Neutrophil (primary cell): ENCODE measurements at regions not wholly inside any gene's neighbourhood (a gene's known extent, or its start where the extent isn't known, plus 50 kb on each side); places are given as distances from the start of the nearest gene placed in this dataset.

Experiments used
- H3K27ac ChIP-seq: fragments of 200-600 bp; sonication (generic); 2 replicates; pipeline ENCODE4 v1.5.1; 2016; ENCODE audit warnings: mild to moderate bottlenecking, moderate library complexity
- H3K27me3 ChIP-seq: fragments of 200-600 bp; sonication (generic); 2 replicates; pipeline ENCODE4 v1.6.0; 2016; ENCODE audit warnings: mild to moderate bottlenecking
- H3K36me3 ChIP-seq: fragments of 200-600 bp; sonication (generic); 2 replicates; pipeline ENCODE4 v1.5.1; 2017
- H3K4me1 ChIP-seq, 2 experiments: fragments of 200-600 bp in 1 of 2; sonication (generic) in 1 of 2; 1 replicate in 1 of 2; 2 replicates in 1 of 2; pipeline versions ENCODE4 v1.5.1 to v1.6.1; 2013 to 2016; ENCODE audit warnings: low read depth in 1 of 2, low read length in 1 of 2, mild to moderate bottlenecking in 1 of 2, moderate library complexity in 1 of 2; ENCODE audit not compliant: control insufficient read depth in 1 of 2, insufficient read depth in 1 of 2
- H3K4me3 ChIP-seq, 2 experiments: fragments of 200-600 bp in 1 of 2; sonication (generic) in 1 of 2; 1 replicate in 1 of 2; 2 replicates in 1 of 2; pipeline ENCODE4 v1.5.1; 2013 to 2016; ENCODE audit warnings: low read depth in 1 of 2, low read length in 1 of 2, mild to moderate bottlenecking in 1 of 2, moderate library complexity in 1 of 2
- H3K9me3 ChIP-seq: fragments of 200-600 bp; sonication (generic); 2 replicates; pipeline ENCODE4 v1.5.1; 2016
- CTCF ChIP-seq: fragments of 200-600 bp; sonication (generic); IDR thresholded peaks from 2 replicates; pipeline ENCODE4 v1.5.1; 2016; ENCODE audit warnings: antibody characterized with exemption

GRCh38 chr17:72376526-72377345 is 255.9 kb downstream of the SOX9 start:
- Histone ChIP-seq H3K27ac (no peak overlapping the region), H3K36me3 (no peaks in the 10 kb centered on the region), H3K27me3 (peaks cover 3% of the 10 kb centered on the region), H3K4me3 (no peak overlapping the region), H3K4me1 (no peaks in the 10 kb centered on the region), H3K9me3 (no peaks in the 10 kb centered on the region)
- no peak for TF ChIP-seq CTCF

GRCh38 chr17:72378414-72379390 is 257.9 kb downstream of the SOX9 start:
- Histone ChIP-seq H3K4me1 (no peaks in the 10 kb centered on the region), H3K9me3 (no peaks in the 10 kb centered on the region), H3K4me3 (no peak overlapping the region), H3K36me3 (no peaks in the 10 kb centered on the region), H3K27ac (no peak overlapping the region), H3K27me3 (peaks cover 23% of the 10 kb centered on the region)
- TF ChIP-seq CTCF: no peak

GRCh38 chr17:72379516-72379915 is 258.7 kb downstream of the SOX9 start:
- H3K4me3 ChIP-seq: no peak overlapping the region
- H3K27me3 ChIP-seq: peaks cover 25% of the 10 kb centered on the region
- H3K27ac ChIP-seq: no peak overlapping the region
- no peaks in the 10 kb centered on the region for H3K4me1 ChIP-seq
- H3K9me3 ChIP-seq: no peaks in the 10 kb centered on the region
- no peaks in the 10 kb centered on the region for H3K36me3 ChIP-seq
- no peak for TF ChIP-seq CTCF

- H3K4me1 ChIP-seq: no peaks in the 10 kb centered on the region
- no peak overlapping the region for H3K4me3 ChIP-seq
- H3K27me3 ChIP-seq: peaks cover 25% of the 10 kb centered on the region
- no peak overlapping the region for H3K27ac ChIP-seq
- no peaks in the 10 kb centered on the region for H3K9me3 ChIP-seq
- no peak for TF ChIP-seq CTCF
- no peaks in the 10 kb centered on the region for H3K36me3 ChIP-seq
Measured at GRCh38 chr17:72380120-72380519, 259.3 kb downstream of the SOX9 start.

GRCh38 chr17:72380737-72381136 is 259.9 kb downstream of the SOX9 start:
- Histone ChIP-seq H3K27ac (no peak overlapping the region), H3K9me3 (no peaks in the 10 kb centered on the region), H3K36me3 (no peaks in the 10 kb centered on the region), H3K4me3 (no peak overlapping the region), H3K4me1 (no peaks in the 10 kb centered on the region), H3K27me3 (peaks cover 25% of the 10 kb centered on the region)
- no peak for TF ChIP-seq CTCF
